ENCODE measurements at regions not wholly inside any gene's neighbourhood (a gene's known extent, or its start where the extent isn't known, plus 50 kb on each side); places are given as distances from the start of the nearest gene placed in this dataset.
"Not testable (repeated sequence)": the region's sequence is repeated elsewhere in the genome, so short reads cannot be mapped to it uniquely, and the experiment has no call there.

- DNase-seq: no peak
Observed at GRCh38 chr14:85060121-85060520, 469.8 kb upstream of the FLRT2 start.

- DNase-seq: no peak
Observed at GRCh38 chr14:85061256-85061655, 468.7 kb upstream of the FLRT2 start.

GRCh38 chr14:85063747-85064146, 466.2 kb upstream of the FLRT2 start:
- no peak for DNase-seq

GRCh38 chr14:85071447-85071846, 458.5 kb upstream of the FLRT2 start:
- DNase-seq: no peak

- DNase-seq: no peak
Observed at GRCh38 chr14:85074955-85075354, 455.0 kb upstream of the FLRT2 start.

GRCh38 chr14:85075694-85076476, 454.1 kb upstream of the FLRT2 start:
- DNase-seq: no peak

GRCh38 chr14:85077716-85078115, 452.2 kb upstream of the FLRT2 start:
- DNase-seq: not testable (repeated sequence)

GRCh38 chr14:85079842-85080730, 449.9 kb upstream of the FLRT2 start:
- DNase-seq: no peak

- DNase-seq: no peak
Observed at GRCh38 chr14:85084344-85084743, 445.6 kb upstream of the FLRT2 start.

- DNase-seq: no peak
Observed at GRCh38 chr14:85085981-85086380, 444.0 kb upstream of the FLRT2 start.

GRCh38 chr14:85087201-85087600, 442.7 kb upstream of the FLRT2 start:
- DNase-seq: no peak

- DNase-seq: no peak
Observed at GRCh38 chr14:85088192-85088591, 441.8 kb upstream of the FLRT2 start.

GRCh38 chr14:85090681-85091080, 439.3 kb upstream of the FLRT2 start:
- DNase-seq: no peak

- DNase-seq: no peak
Observed at GRCh38 chr14:85093631-85094330, 436.2 kb upstream of the FLRT2 start.

- DNase-seq: no peak
Observed at GRCh38 chr14:85102591-85102990, 427.4 kb upstream of the FLRT2 start.

GRCh38 chr14:85106506-85106905, 423.4 kb upstream of the FLRT2 start:
- no peak for DNase-seq

- DNase-seq: no peak
Observed at GRCh38 chr14:85112762-85113161, 417.2 kb upstream of the FLRT2 start.

- DNase-seq: no peak
Observed at GRCh38 chr14:85115921-85116320, 414.0 kb upstream of the FLRT2 start.

- DNase-seq: no peak
Observed at GRCh38 chr14:85118274-85118673, 411.7 kb upstream of the FLRT2 start.

GRCh38 chr14:85122690-85123089, 407.3 kb upstream of the FLRT2 start:
- no peak for DNase-seq

- no peak for DNase-seq
Observed at GRCh38 chr14:85123755-85124154, 406.2 kb upstream of the FLRT2 start.

GRCh38 chr14:85124631-85125290, 405.2 kb upstream of the FLRT2 start:
- no peak for DNase-seq

GRCh38 chr14:85125291-85125670, 404.7 kb upstream of the FLRT2 start:
- no peak for DNase-seq

Data from suppressor macrophage (primary cell).